ENCODE measurements at regions not wholly inside any gene's neighbourhood (a gene's known extent, or its start where the extent isn't known, plus 50 kb on each side); places are given as distances from the start of the nearest gene placed in this dataset.

GRCh38 chr2:54388076-54388475 lies 68.1 kb upstream of the SPTBN1 start:
- TF ChIP-seq CTCF (IDR thresholded peaks at IDR 0.05; ENCODE audit: control insufficient read depth, extremely low read depth, insufficient read depth), result no peak
- no peak overlapping the region for H3K4me3 ChIP-seq (ENCODE audit: low read depth, low read length)
- DNase-seq (ENCODE audit: low read depth), result no peak

GRCh38 chr2:54392555-54393324 lies 63.4 kb upstream of the SPTBN1 start:
- no peak for TF ChIP-seq CTCF (IDR thresholded peaks at IDR 0.05; ENCODE audit: control insufficient read depth, extremely low read depth, insufficient read depth)
- DNase-seq (ENCODE audit: low read depth), result no peak
- H3K4me3 ChIP-seq (ENCODE audit: low read depth, low read length), result no peak overlapping the region

DNA sequence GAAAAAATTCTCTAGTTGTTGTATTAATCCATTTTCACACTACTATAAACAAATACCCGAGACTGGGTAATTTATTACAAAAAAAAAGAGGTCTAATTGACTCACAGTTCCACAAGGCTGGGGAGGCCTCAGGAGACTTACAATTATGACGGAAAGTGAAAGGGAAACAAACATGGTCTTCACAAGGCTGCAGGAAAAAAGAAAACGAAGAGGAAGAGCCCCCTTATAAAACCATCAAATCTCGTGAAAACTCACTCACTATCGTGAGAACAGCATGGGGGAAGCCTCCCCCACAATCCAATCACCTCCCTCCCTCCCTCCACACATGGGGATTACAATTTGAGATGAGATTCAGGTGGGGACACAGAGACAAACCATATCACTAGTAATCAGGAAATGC lies 61.7 kb upstream of the SPTBN1 start:
- no peak for TF ChIP-seq CTCF (IDR thresholded peaks at IDR 0.05; ENCODE audit: control insufficient read depth, extremely low read depth, insufficient read depth)
- H3K4me3 ChIP-seq (ENCODE audit: low read depth, low read length), result no peak overlapping the region

GRCh38 chr2:54396107-54396506 lies 60.0 kb upstream of the SPTBN1 start:
- no peak overlapping the region for H3K4me3 ChIP-seq (ENCODE audit: low read depth, low read length)
- TF ChIP-seq CTCF (IDR thresholded peaks at IDR 0.05; ENCODE audit: control insufficient read depth, extremely low read depth, insufficient read depth), result no peak
- no peak for DNase-seq (ENCODE audit: low read depth)

More for the DNA sequence above, 61.7 kb upstream of the SPTBN1 start:
- DNase-seq (ENCODE audit: low read depth), result no peak

GRCh38 chr2:54396798-54397197 lies 59.3 kb upstream of the SPTBN1 start:
- no peak for TF ChIP-seq CTCF (IDR thresholded peaks at IDR 0.05; ENCODE audit: control insufficient read depth, extremely low read depth, insufficient read depth)
- no peak for DNase-seq (ENCODE audit: low read depth)
- no peak overlapping the region for H3K4me3 ChIP-seq (ENCODE audit: low read depth, low read length)

DNA sequence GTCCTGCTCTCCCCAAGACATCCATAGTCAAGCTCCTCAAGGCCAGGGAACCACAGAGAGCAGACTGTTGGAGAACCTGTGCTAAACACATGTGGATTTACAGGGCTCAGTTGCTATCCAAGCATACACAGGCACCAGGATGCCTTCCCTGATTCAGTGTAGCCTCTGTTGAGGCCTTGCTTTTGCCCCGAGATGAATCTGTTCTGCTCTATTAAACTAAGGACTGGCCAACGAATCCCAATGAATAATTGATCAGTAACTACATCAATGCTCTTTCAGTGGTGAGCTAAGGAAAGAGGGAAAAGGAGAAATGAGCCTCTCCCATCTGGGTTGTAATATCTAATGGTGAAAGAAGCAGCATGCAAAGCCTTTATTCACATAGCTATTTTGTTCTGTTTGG lies 58.7 kb upstream of the SPTBN1 start:
- no peak for DNase-seq (ENCODE audit: low read depth)
- no peak overlapping the region for H3K4me3 ChIP-seq (ENCODE audit: low read depth, low read length)
- TF ChIP-seq CTCF (IDR thresholded peaks at IDR 0.05; ENCODE audit: control insufficient read depth, extremely low read depth, insufficient read depth), result no peak

DNA sequence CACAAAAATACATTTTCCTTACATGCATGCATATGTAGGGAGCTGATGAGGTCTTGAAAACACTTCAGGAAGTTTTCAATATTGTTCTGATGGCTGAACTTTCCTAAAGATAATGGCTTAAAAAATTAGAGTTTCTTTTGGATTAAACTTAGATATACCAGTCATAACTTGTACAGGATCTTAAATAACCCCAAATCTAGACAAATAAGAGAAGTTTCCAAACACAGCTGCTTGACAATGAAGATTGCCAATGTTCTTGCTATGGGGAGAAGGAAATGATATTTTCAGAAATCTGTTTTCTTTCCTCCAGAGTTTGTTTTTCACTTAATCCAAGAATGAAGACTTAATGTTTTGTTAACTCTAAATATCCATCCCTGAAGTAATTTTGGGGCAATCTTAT lies 54.6 kb upstream of the SPTBN1 start:
- no peak overlapping the region for H3K4me3 ChIP-seq (ENCODE audit: low read depth, low read length)
- TF ChIP-seq CTCF (IDR thresholded peaks at IDR 0.05; ENCODE audit: control insufficient read depth, extremely low read depth, insufficient read depth), result no peak
- no peak for DNase-seq (ENCODE audit: low read depth)
